ENCODE measurements at regions not wholly inside any gene's neighbourhood (a gene's known extent, or its start where the extent isn't known, plus 50 kb on each side); places are given as distances from the start of the nearest gene placed in this dataset.

DNA sequence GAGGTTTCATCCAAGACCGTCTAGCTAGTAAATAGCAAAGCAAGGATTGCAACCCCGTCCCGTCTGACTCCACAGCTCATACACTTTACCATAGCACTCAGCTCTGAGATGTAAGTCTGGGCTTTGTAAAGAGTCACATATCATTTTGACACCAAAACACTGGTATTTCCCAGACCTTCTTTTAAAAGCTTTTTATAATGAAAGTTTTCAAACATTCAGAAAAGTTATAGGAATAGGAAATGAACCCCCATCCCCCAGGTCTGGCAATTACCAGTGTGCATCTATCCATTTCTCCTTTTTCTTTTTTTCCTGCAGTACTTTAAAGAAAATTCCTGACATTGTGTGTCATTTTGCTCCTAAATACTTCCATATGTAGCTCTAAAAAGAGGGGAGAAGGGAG, 183.6 kb upstream of the CCND2 start:
- TF ChIP-seq, protein P1, sequence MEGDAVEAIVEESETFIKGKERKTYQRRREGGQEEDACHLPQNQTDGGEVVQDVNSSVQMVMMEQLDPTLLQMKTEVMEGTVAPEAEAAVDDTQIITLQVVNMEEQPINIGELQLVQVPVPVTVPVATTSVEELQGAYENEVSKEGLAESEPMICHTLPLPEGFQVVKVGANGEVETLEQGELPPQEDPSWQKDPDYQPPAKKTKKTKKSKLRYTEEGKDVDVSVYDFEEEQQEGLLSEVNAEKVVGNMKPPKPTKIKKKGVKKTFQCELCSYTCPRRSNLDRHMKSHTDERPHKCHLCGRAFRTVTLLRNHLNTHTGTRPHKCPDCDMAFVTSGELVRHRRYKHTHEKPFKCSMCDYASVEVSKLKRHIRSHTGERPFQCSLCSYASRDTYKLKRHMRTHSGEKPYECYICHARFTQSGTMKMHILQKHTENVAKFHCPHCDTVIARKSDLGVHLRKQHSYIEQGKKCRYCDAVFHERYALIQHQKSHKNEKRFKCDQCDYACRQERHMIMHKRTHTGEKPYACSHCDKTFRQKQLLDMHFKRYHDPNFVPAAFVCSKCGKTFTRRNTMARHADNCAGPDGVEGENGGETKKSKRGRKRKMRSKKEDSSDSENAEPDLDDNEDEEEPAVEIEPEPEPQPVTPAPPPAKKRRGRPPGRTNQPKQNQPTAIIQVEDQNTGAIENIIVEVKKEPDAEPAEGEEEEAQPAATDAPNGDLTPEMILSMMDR (IDR thresholded peaks at IDR 0.05), result no peak
- TF ChIP-seq EZH2 (IDR thresholded peaks at IDR 0.05; ENCODE audit: borderline replicate concordance, insufficient read depth, low read depth, low read length, poor library complexity, severe bottlenecking), result no peak
